C4-2B (cell line): ENCODE measurements at regions not wholly inside any gene's neighbourhood (a gene's known extent, or its start where the extent isn't known, plus 50 kb on each side); places are given as distances from the start of the nearest gene placed in this dataset.

Experiments
- H3K27ac ChIP-seq: fragments of 450-650 bp; 2 replicates; pipeline ENCODE4 v1.5.1; 2017
- CTCF ChIP-seq: fragments of 450-650 bp; conservative IDR thresholded peaks from 2 replicates; pipeline ENCODE4 v1.5.1; 2017; ENCODE audit warnings: mild to moderate bottlenecking
- ZFX ChIP-seq: fragments of 450-650 bp; IDR thresholded peaks from 2 replicates; pipeline ENCODE4 v1.6.1; 2017

DNA sequence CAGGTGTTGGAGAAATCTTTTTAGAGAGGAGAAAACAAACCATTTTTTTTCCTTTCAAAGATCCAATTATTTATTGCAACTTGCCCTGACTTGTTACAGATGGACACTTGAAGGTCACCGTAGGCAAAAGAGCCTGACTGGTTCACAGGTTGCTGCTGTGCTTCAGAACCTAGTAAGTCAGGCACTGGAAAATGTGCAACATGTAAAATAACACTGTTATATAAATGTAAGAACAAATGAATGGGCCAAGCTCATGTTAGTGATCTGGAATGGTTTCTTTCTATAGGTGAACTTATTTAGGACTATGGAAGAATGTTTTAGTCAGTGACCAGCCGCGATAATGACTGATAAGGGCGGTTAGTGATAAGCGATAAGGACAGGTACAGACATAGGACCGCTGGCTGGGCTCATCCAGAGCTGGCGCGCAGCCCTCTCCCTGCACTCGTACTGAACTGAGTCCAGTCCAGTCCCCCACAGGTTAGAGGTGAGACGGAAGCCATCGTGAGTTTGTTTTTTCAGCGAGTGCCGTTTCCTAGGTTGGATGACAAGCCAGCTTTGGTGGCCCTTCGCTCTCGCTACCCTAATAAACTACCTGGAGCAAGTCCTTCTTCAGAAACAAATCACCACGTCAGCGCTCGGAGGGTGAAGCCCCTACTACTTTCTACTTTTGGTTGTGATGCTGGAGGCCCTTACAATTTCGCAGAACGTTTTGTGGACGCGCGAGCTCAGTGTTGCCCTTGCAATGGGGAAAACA, 94.4 kb upstream of the PRDM1 start:
- no peak overlapping the region for H3K27ac ChIP-seq
- TF ChIP-seq ZFX: no peak
- no peak for TF ChIP-seq CTCF

GRCh38 chr6:105990151-105990550, 96.0 kb upstream of the PRDM1 start:
- TF ChIP-seq CTCF (no peak), ZFX (no peak)
- no peak overlapping the region for H3K27ac ChIP-seq

DNA sequence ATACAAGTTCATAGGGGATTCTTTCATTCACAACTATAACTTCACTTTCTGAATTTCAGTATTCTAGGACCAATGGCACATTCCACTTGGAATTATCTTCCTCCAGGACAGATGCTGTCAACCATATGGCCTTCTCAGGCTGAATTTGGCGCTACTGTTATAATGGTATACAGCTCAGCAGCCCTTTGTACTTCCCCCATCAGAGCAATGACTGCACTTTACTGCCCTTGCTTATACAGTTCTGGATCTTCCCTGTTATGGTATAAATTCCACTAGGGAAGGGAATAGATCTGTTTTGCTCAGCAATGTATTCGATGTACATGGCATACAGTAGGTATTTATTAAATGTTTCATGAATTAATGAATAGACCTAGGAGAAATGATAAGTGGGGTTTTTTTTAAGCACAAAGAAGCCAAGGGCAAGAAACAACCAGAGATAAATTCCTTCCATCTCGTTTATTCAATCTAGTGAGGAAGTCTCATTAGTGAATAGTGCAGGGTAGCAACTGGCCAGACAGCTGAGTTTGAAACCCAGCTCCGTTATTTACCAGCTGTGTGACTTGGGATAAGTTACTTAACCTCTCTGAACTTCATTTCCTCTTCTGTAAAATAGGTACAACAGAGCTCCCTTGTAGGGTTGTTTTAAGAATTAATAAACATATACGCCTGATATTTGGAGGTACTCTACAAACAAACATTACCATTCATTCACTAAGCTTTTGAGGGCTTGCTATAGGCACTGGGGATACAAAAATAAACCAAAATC, 97.1 kb upstream of the PRDM1 start:
- no peak overlapping the region for H3K27ac ChIP-seq
- TF ChIP-seq ZFX: no peak
- no peak for TF ChIP-seq CTCF

- TF ChIP-seq CTCF: no peak
- TF ChIP-seq ZFX: no peak
- no peak overlapping the region for H3K27ac ChIP-seq
Measured at GRCh38 chr6:105988321-105988720, 97.8 kb upstream of the PRDM1 start.

- H3K27ac ChIP-seq: no peak overlapping the region
- TF ChIP-seq CTCF (no peak), ZFX (no peak)
Measured at GRCh38 chr6:105987516-105987915, 98.6 kb upstream of the PRDM1 start.

DNA sequence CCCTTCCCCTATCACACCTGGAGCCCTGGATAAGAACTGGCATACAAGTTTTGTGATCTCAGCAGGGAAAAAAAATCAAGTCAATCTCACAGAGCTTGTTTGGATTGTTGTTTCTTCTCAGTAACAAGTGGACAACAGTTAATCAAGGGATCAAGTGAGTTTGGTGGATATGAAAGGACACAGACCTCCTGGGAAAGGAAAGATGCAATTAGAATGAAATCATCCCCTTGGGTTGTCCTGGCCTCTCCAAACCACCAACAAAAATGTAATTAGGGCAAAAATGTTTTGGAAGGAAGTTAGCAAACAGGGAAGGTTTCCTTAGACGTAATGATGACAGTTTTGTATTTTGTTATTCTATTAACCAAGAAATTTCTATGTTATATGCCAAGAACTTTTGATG, 99.1 kb upstream of the PRDM1 start:
- TF ChIP-seq ZFX: no peak
- TF ChIP-seq CTCF: no peak
- H3K27ac ChIP-seq: no peak overlapping the region
